GM12892 (cell line): ENCODE measurements at regions not wholly inside any gene's neighbourhood (a gene's known extent, or its start where the extent isn't known, plus 50 kb on each side); places are given as distances from the start of the nearest gene placed in this dataset.

Experiments
- POLR2A ChIP-seq: IDR thresholded peaks from 2 replicates; pipeline ENCODE4 v1.6.1; 2011; ENCODE audit warnings: low read depth, low read length, control low read depth
- POLR2AphosphoS5 ChIP-seq: IDR thresholded peaks from 2 replicates; pipeline ENCODE4 v1.6.1; 2011; ENCODE audit warnings: low read depth, low read length, control low read depth
- TAF1 ChIP-seq: IDR thresholded peaks from 2 replicates; pipeline ENCODE4 v1.6.1; 2011; ENCODE audit warnings: low read depth, mild to moderate bottlenecking, control low read depth, low read length, borderline replicate concordance

GRCh38 chr5:92896722-92897121, 684.3 kb downstream of the NR2F1-AS1 start:
- TF ChIP-seq TAF1 (no peak), POLR2A (no peak), POLR2AphosphoS5 (no peak)
